ENCODE measurements at regions not wholly inside any gene's neighbourhood (a gene's known extent, or its start where the extent isn't known, plus 50 kb on each side); places are given as distances from the start of the nearest gene placed in this dataset.
A peak's percentile ranks its signal among the peaks of the same experiment; 100 is the strongest.

GRCh38 chr4:8724436-8725070 is 132.0 kb downstream of the CPZ start:
- WGBS, 2 donors = 25 to 64% methylated on average over 20 of the region's 20 CpGs
- DNase-seq = peak; percentile 50
- no peaks in the 10 kb centered on the region for H3K36me3 ChIP-seq
- H3K4me1 ChIP-seq = no peaks in the 10 kb centered on the region
- peaks cover 0 to 47% (median 11%) of the 10 kb centered on the region in 3 donors for H3K27me3 ChIP-seq
- TF ChIP-seq POLR2AphosphoS5 (IDR thresholded peaks at IDR 0.05) = no peak
- TF ChIP-seq, protein P1, sequence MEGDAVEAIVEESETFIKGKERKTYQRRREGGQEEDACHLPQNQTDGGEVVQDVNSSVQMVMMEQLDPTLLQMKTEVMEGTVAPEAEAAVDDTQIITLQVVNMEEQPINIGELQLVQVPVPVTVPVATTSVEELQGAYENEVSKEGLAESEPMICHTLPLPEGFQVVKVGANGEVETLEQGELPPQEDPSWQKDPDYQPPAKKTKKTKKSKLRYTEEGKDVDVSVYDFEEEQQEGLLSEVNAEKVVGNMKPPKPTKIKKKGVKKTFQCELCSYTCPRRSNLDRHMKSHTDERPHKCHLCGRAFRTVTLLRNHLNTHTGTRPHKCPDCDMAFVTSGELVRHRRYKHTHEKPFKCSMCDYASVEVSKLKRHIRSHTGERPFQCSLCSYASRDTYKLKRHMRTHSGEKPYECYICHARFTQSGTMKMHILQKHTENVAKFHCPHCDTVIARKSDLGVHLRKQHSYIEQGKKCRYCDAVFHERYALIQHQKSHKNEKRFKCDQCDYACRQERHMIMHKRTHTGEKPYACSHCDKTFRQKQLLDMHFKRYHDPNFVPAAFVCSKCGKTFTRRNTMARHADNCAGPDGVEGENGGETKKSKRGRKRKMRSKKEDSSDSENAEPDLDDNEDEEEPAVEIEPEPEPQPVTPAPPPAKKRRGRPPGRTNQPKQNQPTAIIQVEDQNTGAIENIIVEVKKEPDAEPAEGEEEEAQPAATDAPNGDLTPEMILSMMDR (IDR thresholded peaks at IDR 0.05) = no peak
- H3K27ac ChIP-seq = no peak overlapping the region
- no peak overlapping the region for H3K4me3 ChIP-seq
- no peaks in the 10 kb centered on the region for H3K9me3 ChIP-seq
- intact Hi-C loops (cut with DNase I) = no loop called here

GRCh38 chr4:8723222-8723980 is 130.8 kb downstream of the CPZ start:
- intact Hi-C loops (cut with DNase I) = no loop called here
- 70 to 78% methylated on average over 14 of the region's 14 CpGs for WGBS, 2 donors
- Histone ChIP-seq H3K4me1 (no peaks in the 10 kb centered on the region), H3K27ac (no peak overlapping the region), H3K4me3 (no peak overlapping the region), H3K27me3 (peaks cover 0 to 47% (median 11%) of the 10 kb centered on the region in 3 donors), H3K36me3 (no peaks in the 10 kb centered on the region), H3K9me3 (no peaks in the 10 kb centered on the region)
- DNase-seq = peak; percentile 48
- TF ChIP-seq EP300 (IDR thresholded peaks at IDR 0.05) (no peak), POLR2AphosphoS5 (IDR thresholded peaks at IDR 0.05) (no peak), POLR2A (IDR thresholded peaks at IDR 0.05) (no peak)
- TF ChIP-seq, protein P1 (IDR thresholded peaks at IDR 0.05) = no peak

- no peaks in the 10 kb centered on the region for H3K36me3 ChIP-seq
- no peaks in the 10 kb centered on the region for H3K4me1 ChIP-seq
- no peak overlapping the region for H3K27ac ChIP-seq
- WGBS, 2 donors = 91 to 92% methylated on average over 9 of the region's 9 CpGs
- intact Hi-C loops (cut with DNase I) = no loop called here
- TF ChIP-seq EP300 (IDR thresholded peaks at IDR 0.05) (no peak), POLR2AphosphoS5 (IDR thresholded peaks at IDR 0.05) (no peak), POLR2A (IDR thresholded peaks at IDR 0.05) (no peak)
- TF ChIP-seq, protein P1 (IDR thresholded peaks at IDR 0.05) = no peak
- H3K9me3 ChIP-seq = no peaks in the 10 kb centered on the region
- no peak overlapping the region for H3K4me3 ChIP-seq
- DNase-seq = no peak
- peaks cover 0 to 42% (median 11%) of the 10 kb centered on the region in 3 donors for H3K27me3 ChIP-seq
Observed at GRCh38 chr4:8722556-8722955, 130.0 kb downstream of the CPZ start.

GRCh38 chr4:8721621-8722020 is 129.1 kb downstream of the CPZ start:
- H3K4me3 ChIP-seq = no peak overlapping the region
- intact Hi-C loops (cut with DNase I) = no loop called here
- 78 to 84% methylated on average over 8 of the region's 8 CpGs for WGBS, 2 donors
- H3K4me1 ChIP-seq = no peaks in the 10 kb centered on the region
- no peaks in the 10 kb centered on the region for H3K9me3 ChIP-seq
- no peak overlapping the region for H3K27ac ChIP-seq
- peaks cover 0 to 40% (median 11%) of the 10 kb centered on the region in 3 donors for H3K27me3 ChIP-seq
- peak; percentile 42 for DNase-seq
- no peaks in the 10 kb centered on the region for H3K36me3 ChIP-seq
- no peak for TF ChIP-seq POLR2AphosphoS5 (IDR thresholded peaks at IDR 0.05)
- no peak for TF ChIP-seq POLR2A (IDR thresholded peaks at IDR 0.05)
- TF ChIP-seq EP300 (IDR thresholded peaks at IDR 0.05) = no peak
- TF ChIP-seq, protein P1 (IDR thresholded peaks at IDR 0.05) = no peak
